ENCODE measurements at regions not wholly inside any gene's neighbourhood (a gene's known extent, or its start where the extent isn't known, plus 50 kb on each side); places are given as distances from the start of the nearest gene placed in this dataset.
"Not testable (repeated sequence)": the region's sequence is repeated elsewhere in the genome, so short reads cannot be mapped to it uniquely, and the experiment has no call there.

GRCh38 chr12:115799610-115800009 is 477.9 kb downstream of the MED13L start:
- Mint-ChIP-seq H3K4me1 (no peaks in the 10 kb centered on the region), H3K36me3 (ENCODE audit: low read depth) (no peaks in the 10 kb centered on the region), H3K4me3 (no peak overlapping the region), H3K27ac (no peak overlapping the region), H3K9me3 (no peaks in the 10 kb centered on the region), H3K27me3 (peaks cover 7% of the 10 kb centered on the region)
- TF ChIP-seq, protein P1, sequence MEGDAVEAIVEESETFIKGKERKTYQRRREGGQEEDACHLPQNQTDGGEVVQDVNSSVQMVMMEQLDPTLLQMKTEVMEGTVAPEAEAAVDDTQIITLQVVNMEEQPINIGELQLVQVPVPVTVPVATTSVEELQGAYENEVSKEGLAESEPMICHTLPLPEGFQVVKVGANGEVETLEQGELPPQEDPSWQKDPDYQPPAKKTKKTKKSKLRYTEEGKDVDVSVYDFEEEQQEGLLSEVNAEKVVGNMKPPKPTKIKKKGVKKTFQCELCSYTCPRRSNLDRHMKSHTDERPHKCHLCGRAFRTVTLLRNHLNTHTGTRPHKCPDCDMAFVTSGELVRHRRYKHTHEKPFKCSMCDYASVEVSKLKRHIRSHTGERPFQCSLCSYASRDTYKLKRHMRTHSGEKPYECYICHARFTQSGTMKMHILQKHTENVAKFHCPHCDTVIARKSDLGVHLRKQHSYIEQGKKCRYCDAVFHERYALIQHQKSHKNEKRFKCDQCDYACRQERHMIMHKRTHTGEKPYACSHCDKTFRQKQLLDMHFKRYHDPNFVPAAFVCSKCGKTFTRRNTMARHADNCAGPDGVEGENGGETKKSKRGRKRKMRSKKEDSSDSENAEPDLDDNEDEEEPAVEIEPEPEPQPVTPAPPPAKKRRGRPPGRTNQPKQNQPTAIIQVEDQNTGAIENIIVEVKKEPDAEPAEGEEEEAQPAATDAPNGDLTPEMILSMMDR (IDR thresholded peaks at IDR 0.05): no peak
- no peak for ATAC-seq (ENCODE audit: low read depth)
- CTCF ChIA-PET: no interaction called here
- intact Hi-C loops (cut with micrococcal nuclease): no loop called here
- no peak for DNase-seq
- POLR2A ChIA-PET: interaction anchor here (0.6 kb wide), 1 partner anchor 8 kb away, joined by 3 read pairs; no protein-coding TSS in a partner anchor

- ChIA-PET POLR2A (no interaction called here), CTCF (no interaction called here)
- DNase-seq: no peak
- ATAC-seq (ENCODE audit: low read depth): no peak
- Mint-ChIP-seq H3K4me3 (no peak overlapping the region), H3K9me3 (no peaks in the 10 kb centered on the region), H3K4me1 (no peaks in the 10 kb centered on the region), H3K27ac (no peak overlapping the region), H3K36me3 (ENCODE audit: low read depth) (no peaks in the 10 kb centered on the region), H3K27me3 (peaks cover 7% of the 10 kb centered on the region)
- TF ChIP-seq, protein P1 (IDR thresholded peaks at IDR 0.05): no peak
- intact Hi-C loops (cut with micrococcal nuclease): no loop called here
Measured at GRCh38 chr12:115798309-115798917, 479.1 kb downstream of the MED13L start.

- peaks cover 9% of the 10 kb centered on the region for H3K27me3 Mint-ChIP-seq
- no peaks in the 10 kb centered on the region for H3K4me1 Mint-ChIP-seq
- ChIA-PET CTCF (no interaction called here), POLR2A (no interaction called here)
- intact Hi-C loops (cut with micrococcal nuclease): no loop called here
- no peak overlapping the region for H3K4me3 Mint-ChIP-seq
- ATAC-seq (ENCODE audit: low read depth) (no peak), DNase-seq (no peak)
- TF ChIP-seq, protein P1 (IDR thresholded peaks at IDR 0.05): no peak
- H3K27ac Mint-ChIP-seq: no peak overlapping the region
- no peaks in the 10 kb centered on the region for H3K36me3 Mint-ChIP-seq (ENCODE audit: low read depth)
- H3K9me3 Mint-ChIP-seq: no peaks in the 10 kb centered on the region
Measured at GRCh38 chr12:115794659-115795081, 482.8 kb downstream of the MED13L start.

DNA sequence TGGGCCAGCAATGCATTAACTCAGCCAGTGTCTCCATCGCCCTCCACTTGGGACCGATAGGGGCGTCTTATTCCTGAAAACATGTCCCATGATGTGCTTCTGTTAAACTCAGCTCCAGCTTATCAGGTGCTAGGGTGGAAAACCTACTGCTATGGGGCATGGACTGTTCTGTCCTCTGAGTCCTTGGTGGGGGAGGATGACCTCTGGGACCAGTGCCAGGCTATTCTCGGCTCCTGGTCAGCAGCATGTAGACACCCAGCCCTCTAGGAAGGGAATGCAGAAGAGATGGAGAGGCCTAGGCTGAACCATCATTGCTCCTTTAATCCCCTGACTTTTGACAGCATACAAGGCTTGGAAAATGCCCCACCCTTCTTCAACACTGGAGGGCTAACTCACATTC is 486.2 kb downstream of the MED13L start:
- Mint-ChIP-seq H3K36me3 (ENCODE audit: low read depth) (no peaks in the 10 kb centered on the region), H3K4me1 (no peaks in the 10 kb centered on the region), H3K27me3 (peaks cover 9% of the 10 kb centered on the region), H3K4me3 (no peak overlapping the region), H3K27ac (no peak overlapping the region), H3K9me3 (no peaks in the 10 kb centered on the region)
- ChIA-PET POLR2A (interaction anchor here (0.6 kb wide), 1 partner anchor 8 kb away, joined by 3 read pairs; no protein-coding TSS in a partner anchor), CTCF (no interaction called here)
- intact Hi-C loops (cut with micrococcal nuclease): no loop called here
- TF ChIP-seq, protein P1 (IDR thresholded peaks at IDR 0.05): no peak
- ATAC-seq (ENCODE audit: low read depth) (no peak), DNase-seq (no peak)

- H3K9me3 Mint-ChIP-seq: no peaks in the 10 kb centered on the region
- CTCF ChIA-PET: no interaction called here
Measured at GRCh38 chr12:115790526-115790925, 487.0 kb downstream of the MED13L start.

DNA sequence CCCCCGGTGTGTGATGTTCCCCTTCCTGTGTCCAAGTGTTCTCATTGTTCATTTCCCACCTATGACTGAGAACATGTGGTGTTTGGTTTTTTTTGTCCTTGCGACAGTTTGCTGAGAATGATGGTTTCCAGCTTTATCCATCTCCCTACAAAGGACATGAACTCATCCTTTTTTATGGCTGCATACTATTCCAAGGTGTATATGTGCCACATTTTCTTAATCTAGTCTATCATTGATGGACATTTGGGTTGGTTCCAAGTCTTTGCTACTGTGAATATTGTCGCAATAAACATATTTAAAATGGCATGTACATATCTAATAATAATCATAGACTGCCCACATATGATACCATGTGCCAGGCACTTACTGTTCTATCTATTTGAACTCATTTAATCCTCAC is 491.0 kb downstream of the MED13L start:
- H3K27me3 Mint-ChIP-seq; H3K9me3 Mint-ChIP-seq; H3K36me3 Mint-ChIP-seq (ENCODE audit: low read depth); POLR2A ChIA-PET; CTCF ChIA-PET; intact Hi-C loops (cut with micrococcal nuclease); DNase-seq; H3K4me1 Mint-ChIP-seq; ATAC-seq (ENCODE audit: low read depth); H3K27ac Mint-ChIP-seq; H3K4me3 Mint-ChIP-seq: not testable (repeated sequence)

More at GRCh38 chr12:115790526-115790925, 487.0 kb downstream of the MED13L start:
- DNase-seq: no peak
- Mint-ChIP-seq H3K27ac (no peak overlapping the region), H3K27me3 (peaks cover 7% of the 10 kb centered on the region), H3K36me3 (ENCODE audit: low read depth) (no peaks in the 10 kb centered on the region), H3K4me1 (no peaks in the 10 kb centered on the region), H3K4me3 (no peak overlapping the region)
- POLR2A ChIA-PET: no interaction called here
- no peak for ATAC-seq (ENCODE audit: low read depth)
- intact Hi-C loops (cut with micrococcal nuclease): no loop called here
- TF ChIP-seq, protein P1 (IDR thresholded peaks at IDR 0.05): no peak

Measured in activated B cell treated with CpG ODN at 0.5 μM for 24 hours (primary cell).